ENCODE measurements at regions not wholly inside any gene's neighbourhood (a gene's known extent, or its start where the extent isn't known, plus 50 kb on each side); places are given as distances from the start of the nearest gene placed in this dataset.

DNA sequence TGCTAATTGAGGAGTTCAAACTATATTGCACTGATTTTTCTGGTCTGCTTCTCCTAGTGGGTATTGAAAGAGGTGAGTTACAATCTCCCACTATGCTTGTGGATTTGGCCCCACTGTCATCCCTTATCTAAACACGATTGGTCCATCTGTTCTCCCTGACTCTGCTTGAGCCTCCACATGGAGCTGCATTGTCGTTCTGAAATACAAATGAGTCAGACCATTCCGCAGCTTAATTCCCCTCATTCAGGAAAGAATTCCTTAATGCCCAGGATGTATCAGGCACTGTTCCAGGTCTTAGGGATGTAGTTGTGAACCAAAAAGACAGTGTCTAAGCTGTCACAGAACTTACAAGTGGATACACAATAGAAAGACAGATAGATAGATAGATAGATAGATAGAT lies 461.9 kb downstream of the QKI start:
- TF ChIP-seq, protein P1, sequence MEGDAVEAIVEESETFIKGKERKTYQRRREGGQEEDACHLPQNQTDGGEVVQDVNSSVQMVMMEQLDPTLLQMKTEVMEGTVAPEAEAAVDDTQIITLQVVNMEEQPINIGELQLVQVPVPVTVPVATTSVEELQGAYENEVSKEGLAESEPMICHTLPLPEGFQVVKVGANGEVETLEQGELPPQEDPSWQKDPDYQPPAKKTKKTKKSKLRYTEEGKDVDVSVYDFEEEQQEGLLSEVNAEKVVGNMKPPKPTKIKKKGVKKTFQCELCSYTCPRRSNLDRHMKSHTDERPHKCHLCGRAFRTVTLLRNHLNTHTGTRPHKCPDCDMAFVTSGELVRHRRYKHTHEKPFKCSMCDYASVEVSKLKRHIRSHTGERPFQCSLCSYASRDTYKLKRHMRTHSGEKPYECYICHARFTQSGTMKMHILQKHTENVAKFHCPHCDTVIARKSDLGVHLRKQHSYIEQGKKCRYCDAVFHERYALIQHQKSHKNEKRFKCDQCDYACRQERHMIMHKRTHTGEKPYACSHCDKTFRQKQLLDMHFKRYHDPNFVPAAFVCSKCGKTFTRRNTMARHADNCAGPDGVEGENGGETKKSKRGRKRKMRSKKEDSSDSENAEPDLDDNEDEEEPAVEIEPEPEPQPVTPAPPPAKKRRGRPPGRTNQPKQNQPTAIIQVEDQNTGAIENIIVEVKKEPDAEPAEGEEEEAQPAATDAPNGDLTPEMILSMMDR (IDR thresholded peaks at IDR 0.05 in 2 of 3, conservative IDR thresholded peaks at IDR 0.05 in 1 of 3; ENCODE audit: borderline replicate concordance in 1 of 3, insufficient read depth in 1 of 3, low read depth in 2 of 3, low read length in 2 of 3), result no peak
- TF ChIP-seq POLR2A (IDR thresholded peaks at IDR 0.05; ENCODE audit: borderline replicate concordance, extremely low read depth, insufficient read depth, insufficient read length) (no peak), POLR2AphosphoS5 (IDR thresholded peaks at IDR 0.05; ENCODE audit: low read depth, low read length) (no peak), CEBPB (IDR thresholded peaks at IDR 0.05; ENCODE audit: low read depth) (no peak)
- TF ChIP-seq, protein P2, sequence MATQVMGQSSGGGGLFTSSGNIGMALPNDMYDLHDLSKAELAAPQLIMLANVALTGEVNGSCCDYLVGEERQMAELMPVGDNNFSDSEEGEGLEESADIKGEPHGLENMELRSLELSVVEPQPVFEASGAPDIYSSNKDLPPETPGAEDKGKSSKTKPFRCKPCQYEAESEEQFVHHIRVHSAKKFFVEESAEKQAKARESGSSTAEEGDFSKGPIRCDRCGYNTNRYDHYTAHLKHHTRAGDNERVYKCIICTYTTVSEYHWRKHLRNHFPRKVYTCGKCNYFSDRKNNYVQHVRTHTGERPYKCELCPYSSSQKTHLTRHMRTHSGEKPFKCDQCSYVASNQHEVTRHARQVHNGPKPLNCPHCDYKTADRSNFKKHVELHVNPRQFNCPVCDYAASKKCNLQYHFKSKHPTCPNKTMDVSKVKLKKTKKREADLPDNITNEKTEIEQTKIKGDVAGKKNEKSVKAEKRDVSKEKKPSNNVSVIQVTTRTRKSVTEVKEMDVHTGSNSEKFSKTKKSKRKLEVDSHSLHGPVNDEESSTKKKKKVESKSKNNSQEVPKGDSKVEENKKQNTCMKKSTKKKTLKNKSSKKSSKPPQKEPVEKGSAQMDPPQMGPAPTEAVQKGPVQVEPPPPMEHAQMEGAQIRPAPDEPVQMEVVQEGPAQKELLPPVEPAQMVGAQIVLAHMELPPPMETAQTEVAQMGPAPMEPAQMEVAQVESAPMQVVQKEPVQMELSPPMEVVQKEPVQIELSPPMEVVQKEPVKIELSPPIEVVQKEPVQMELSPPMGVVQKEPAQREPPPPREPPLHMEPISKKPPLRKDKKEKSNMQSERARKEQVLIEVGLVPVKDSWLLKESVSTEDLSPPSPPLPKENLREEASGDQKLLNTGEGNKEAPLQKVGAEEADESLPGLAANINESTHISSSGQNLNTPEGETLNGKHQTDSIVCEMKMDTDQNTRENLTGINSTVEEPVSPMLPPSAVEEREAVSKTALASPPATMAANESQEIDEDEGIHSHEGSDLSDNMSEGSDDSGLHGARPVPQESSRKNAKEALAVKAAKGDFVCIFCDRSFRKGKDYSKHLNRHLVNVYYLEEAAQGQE (IDR thresholded peaks at IDR 0.05; ENCODE audit: low read depth), result no peak
- TF ChIP-seq, protein P3, sequence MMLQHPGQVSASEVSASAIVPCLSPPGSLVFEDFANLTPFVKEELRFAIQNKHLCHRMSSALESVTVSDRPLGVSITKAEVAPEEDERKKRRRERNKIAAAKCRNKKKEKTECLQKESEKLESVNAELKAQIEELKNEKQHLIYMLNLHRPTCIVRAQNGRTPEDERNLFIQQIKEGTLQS (IDR thresholded peaks at IDR 0.05), result no peak
